ENCODE measurements at regions not wholly inside any gene's neighbourhood (a gene's known extent, or its start where the extent isn't known, plus 50 kb on each side); places are given as distances from the start of the nearest gene placed in this dataset.

DNA sequence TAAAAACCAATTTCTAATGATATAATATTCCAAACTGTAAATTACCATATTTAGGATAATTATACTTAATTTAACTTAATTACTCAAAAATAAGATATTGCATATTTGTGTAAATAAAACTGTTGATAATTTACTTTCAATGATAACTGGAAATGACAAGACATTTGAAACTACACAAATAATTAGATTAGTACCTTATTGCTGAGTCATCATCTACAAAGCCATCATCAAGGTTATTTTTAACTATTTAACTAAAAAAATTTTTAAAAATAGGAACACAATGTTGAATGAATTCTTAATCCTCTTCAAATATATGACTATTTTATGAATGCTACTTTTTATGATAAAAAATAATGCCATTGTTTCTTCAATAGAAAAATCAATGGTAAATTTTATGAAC, 364.3 kb downstream of the SLITRK6 start:
- no peak for TF ChIP-seq CTCF (IDR thresholded peaks at IDR 0.05; ENCODE audit: insufficient read depth, low read length)

GRCh38 chr13:85432881-85433280, 366.3 kb downstream of the SLITRK6 start:
- DNase-seq (ENCODE audit: low read depth): no peak
- no peak for TF ChIP-seq CTCF (IDR thresholded peaks at IDR 0.05; ENCODE audit: insufficient read depth, low read length)
- H3K4me3 ChIP-seq (ENCODE audit: low read depth, low read length): no peak overlapping the region

More for the DNA sequence above, 364.3 kb downstream of the SLITRK6 start:
- no peak for DNase-seq (ENCODE audit: low read depth)
- H3K4me3 ChIP-seq (ENCODE audit: low read depth, low read length): no peak overlapping the region

DNA sequence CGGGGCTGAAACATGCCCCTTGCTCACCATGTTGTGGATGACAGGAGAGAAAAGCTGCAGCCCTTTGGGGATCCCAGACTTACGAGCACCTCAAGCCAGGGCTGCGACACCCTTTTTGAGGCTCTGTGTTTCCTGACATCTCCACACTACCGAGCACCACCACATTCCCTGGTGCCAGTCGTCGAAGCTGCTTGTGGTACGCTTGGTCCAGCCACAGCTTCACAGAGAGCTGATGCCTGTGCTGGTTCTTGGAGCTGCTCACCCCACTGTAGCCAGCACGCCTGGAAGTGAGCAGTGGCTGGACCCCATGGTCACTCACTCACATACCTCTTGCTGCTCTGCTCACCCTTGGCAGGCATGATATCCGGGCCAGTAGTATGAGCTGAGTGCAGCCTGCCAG, 367.5 kb downstream of the SLITRK6 start:
- TF ChIP-seq CTCF (IDR thresholded peaks at IDR 0.05; ENCODE audit: insufficient read depth, low read length): no peak
- no peak for DNase-seq (ENCODE audit: low read depth)
- H3K4me3 ChIP-seq (ENCODE audit: low read depth, low read length): no peak overlapping the region

DNA sequence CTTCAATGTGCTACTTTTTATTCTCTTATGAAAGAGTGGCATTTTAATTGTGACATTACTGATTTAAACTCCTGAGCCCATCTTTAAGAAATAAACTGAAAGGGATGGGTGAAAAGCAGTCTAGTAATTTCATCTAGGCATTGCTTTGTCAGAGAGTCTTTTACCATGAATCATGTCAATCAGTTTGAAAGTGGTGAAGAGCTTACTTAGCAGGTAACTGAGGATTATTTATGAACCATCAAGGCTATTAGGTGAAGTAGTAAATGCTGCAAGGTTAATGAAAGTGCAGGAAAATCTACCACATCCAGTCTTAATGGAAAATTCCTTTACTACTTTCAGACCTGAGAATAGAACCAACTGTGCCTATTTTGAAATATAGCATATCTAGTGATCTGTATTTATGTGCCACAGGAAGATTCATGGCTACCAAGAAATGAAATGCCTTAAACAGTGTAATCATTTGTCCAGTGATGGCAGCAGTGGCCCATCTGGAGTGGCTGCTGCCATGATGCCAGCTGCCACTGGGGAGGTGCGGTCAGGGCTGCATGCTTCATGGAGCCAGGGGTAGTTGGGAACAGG, 368.9 kb downstream of the SLITRK6 start:
- no peak for DNase-seq (ENCODE audit: low read depth)
- no peak for TF ChIP-seq CTCF (IDR thresholded peaks at IDR 0.05; ENCODE audit: insufficient read depth, low read length)
- H3K4me3 ChIP-seq (ENCODE audit: low read depth, low read length): no peak overlapping the region

DNA sequence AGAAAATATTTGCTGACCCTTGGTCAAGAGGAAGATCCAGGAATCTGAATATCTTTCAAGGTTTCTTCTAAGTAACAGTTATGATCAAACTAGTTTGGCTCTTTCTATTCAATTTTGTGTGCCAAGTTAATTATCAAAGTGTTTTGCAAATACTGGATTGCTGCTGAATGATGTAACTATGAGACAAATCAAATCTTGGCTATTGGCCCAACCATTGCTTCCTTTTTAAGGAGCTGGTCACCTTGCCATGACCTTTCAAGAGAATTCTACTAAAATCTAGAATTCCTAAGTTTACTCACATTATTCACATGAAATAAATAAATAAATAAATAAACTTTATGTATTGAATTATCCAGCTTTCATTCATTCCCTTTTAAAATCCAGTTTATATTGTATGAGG, 371.8 kb downstream of the SLITRK6 start:
- TF ChIP-seq CTCF (IDR thresholded peaks at IDR 0.05; ENCODE audit: insufficient read depth, low read length): no peak
- H3K4me3 ChIP-seq (ENCODE audit: low read depth, low read length): no peak overlapping the region
- peak; percentile 6 for DNase-seq (ENCODE audit: low read depth)

DNA sequence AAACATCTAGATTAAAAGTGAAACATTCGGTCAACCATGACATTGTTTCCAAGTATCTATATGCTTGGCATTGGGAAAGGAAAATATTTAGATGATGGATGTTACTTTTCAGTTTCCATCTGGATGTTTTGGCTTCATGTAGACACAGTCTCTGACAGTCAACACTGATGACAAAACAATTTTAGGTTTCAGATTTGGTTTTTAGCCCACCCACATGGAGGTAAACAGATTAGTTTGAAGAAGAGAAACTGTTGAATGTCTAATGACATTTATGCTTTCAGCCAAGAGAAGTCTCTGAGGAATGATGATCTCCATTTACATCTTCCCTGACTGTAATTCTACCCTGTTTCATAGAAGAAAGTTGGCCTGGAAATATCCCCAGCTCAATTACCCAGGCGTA, 379.1 kb downstream of the SLITRK6 start:
- H3K4me3 ChIP-seq (ENCODE audit: low read depth, low read length): no peak overlapping the region
- DNase-seq (ENCODE audit: low read depth): no peak
- no peak for TF ChIP-seq CTCF (IDR thresholded peaks at IDR 0.05; ENCODE audit: insufficient read depth, low read length)

DNA sequence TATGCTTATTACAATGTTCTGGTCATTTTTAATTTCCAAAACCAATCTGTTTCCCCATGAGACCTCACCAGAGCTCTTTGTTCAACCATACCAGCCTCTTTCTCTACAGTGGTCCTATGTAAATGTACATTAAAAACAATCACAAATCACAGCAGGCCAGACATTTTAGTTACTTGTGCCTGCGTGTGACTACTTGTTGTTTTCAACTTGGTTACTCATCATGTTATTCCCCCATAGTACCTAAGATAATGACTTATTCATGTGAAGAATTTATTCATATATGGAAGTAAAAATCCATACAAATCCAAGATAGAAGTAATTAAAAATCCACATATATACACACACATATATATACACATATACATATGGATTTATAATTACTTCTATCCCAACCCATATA, 379.6 kb downstream of the SLITRK6 start:
- DNase-seq (ENCODE audit: low read depth): no peak
- no peak for TF ChIP-seq CTCF (IDR thresholded peaks at IDR 0.05; ENCODE audit: insufficient read depth, low read length)
- H3K4me3 ChIP-seq (ENCODE audit: low read depth, low read length): no peak overlapping the region

All from fibroblast of the aortic adventitia (primary cell).